ENCODE measurements at regions not wholly inside any gene's neighbourhood (a gene's known extent, or its start where the extent isn't known, plus 50 kb on each side); places are given as distances from the start of the nearest gene placed in this dataset.

GRCh38 chr5:165723931-165724330, 2218.5 kb downstream of the MAT2B start:
- in situ Hi-C loops (cut with MboI; ENCODE audit: low pct_ligation_motif_present in 1 of 4, low pct_unique_long_range_greater_than_20kb in 1 of 4, low sequenced_read_pairs in 3 of 4): no loop called here
- no peaks in the 10 kb centered on the region for H3K36me3 ChIP-seq
- WGBS, 2 donors (ENCODE audit: low coverage in 1 of 2): 77 to 78% methylated on average over 4 to 5 of the region's 5 CpGs
- no peaks in the 10 kb centered on the region for H3K9me3 ChIP-seq
- no peak for TF ChIP-seq POLR2AphosphoS5 (IDR thresholded peaks at IDR 0.05)
- TF ChIP-seq CTCF (IDR thresholded peaks at IDR 0.05): no peak
- H3K4me3 ChIP-seq: no peak overlapping the region
- DNase-seq: no peak
- no peak overlapping the region for H3K27ac ChIP-seq
- intact Hi-C loops (cut with DNase I; ENCODE audit: low total_unique reads): no loop called here
- H3K4me1 ChIP-seq: no peaks in the 10 kb centered on the region
- H3K27me3 ChIP-seq: no peaks in the 10 kb centered on the region

GRCh38 chr5:165728425-165728824, 2223.0 kb downstream of the MAT2B start:
- no peaks in the 10 kb centered on the region for H3K36me3 ChIP-seq
- in situ Hi-C loops (cut with MboI; ENCODE audit: low pct_ligation_motif_present in 1 of 4, low pct_unique_long_range_greater_than_20kb in 1 of 4, low sequenced_read_pairs in 3 of 4): no loop called here
- no peaks in the 10 kb centered on the region for H3K4me1 ChIP-seq
- WGBS, 2 donors (ENCODE audit: low coverage in 1 of 2): 91 to 95% methylated on average over 2 of the region's 2 CpGs
- H3K27me3 ChIP-seq: no peaks in the 10 kb centered on the region
- H3K9me3 ChIP-seq: peaks cover 0 to 6% of the 10 kb centered on the region in 2 donors
- intact Hi-C loops (cut with DNase I; ENCODE audit: low total_unique reads): no loop called here
- no peak overlapping the region for H3K27ac ChIP-seq
- H3K4me3 ChIP-seq: no peak overlapping the region
- no peak for TF ChIP-seq CTCF (IDR thresholded peaks at IDR 0.05)
- no peak for TF ChIP-seq POLR2AphosphoS5 (IDR thresholded peaks at IDR 0.05)
- DNase-seq: no peak

- no peak overlapping the region for H3K27ac ChIP-seq
- DNase-seq: no peak
- TF ChIP-seq CTCF (IDR thresholded peaks at IDR 0.05) (no peak), POLR2AphosphoS5 (IDR thresholded peaks at IDR 0.05) (no peak), EP300 (IDR thresholded peaks at IDR 0.05; ENCODE audit: low read depth) (no peak), POLR2A (IDR thresholded peaks at IDR 0.05) (no peak)
- peaks cover 0 to 6% of the 10 kb centered on the region in 2 donors for H3K9me3 ChIP-seq
- H3K4me3 ChIP-seq: no peak overlapping the region
- no peaks in the 10 kb centered on the region for H3K36me3 ChIP-seq
- intact Hi-C loops (cut with DNase I; ENCODE audit: low total_unique reads) (no loop called here), in situ Hi-C loops (cut with MboI; ENCODE audit: low pct_ligation_motif_present in 1 of 4, low pct_unique_long_range_greater_than_20kb in 1 of 4, low sequenced_read_pairs in 3 of 4) (no loop called here)
- WGBS, 2 donors (ENCODE audit: low coverage in 1 of 2): 65% methylated on average over 1 of the region's 1 CpG; no CpG with 5 or more reads in 1 of the 2 donors
- no peaks in the 10 kb centered on the region for H3K4me1 ChIP-seq
- no peaks in the 10 kb centered on the region for H3K27me3 ChIP-seq
These were observed 2230.0 kb downstream of the MAT2B start for GRCh38 chr5:165735388-165735787.

- no peak overlapping the region for H3K4me3 ChIP-seq
- no peaks in the 10 kb centered on the region for H3K4me1 ChIP-seq
- no peak overlapping the region for H3K27ac ChIP-seq
- 74 to 75% methylated on average over 8 of the region's 8 CpGs for WGBS, 2 donors (ENCODE audit: low coverage in 1 of 2)
- no peak for DNase-seq
- H3K9me3 ChIP-seq: no peaks in the 10 kb centered on the region
- in situ Hi-C loops (cut with MboI; ENCODE audit: low pct_ligation_motif_present in 1 of 4, low pct_unique_long_range_greater_than_20kb in 1 of 4, low sequenced_read_pairs in 3 of 4): no loop called here
- no peaks in the 10 kb centered on the region for H3K27me3 ChIP-seq
- intact Hi-C loops (cut with DNase I; ENCODE audit: low total_unique reads): no loop called here
- TF ChIP-seq POLR2A (IDR thresholded peaks at IDR 0.05) (no peak), POLR2AphosphoS5 (IDR thresholded peaks at IDR 0.05) (no peak), CTCF (IDR thresholded peaks at IDR 0.05) (no peak), EP300 (IDR thresholded peaks at IDR 0.05; ENCODE audit: low read depth) (no peak)
- H3K36me3 ChIP-seq: no peaks in the 10 kb centered on the region
These were observed 2233.8 kb downstream of the MAT2B start for GRCh38 chr5:165739079-165739741.

Measured in transverse colon (tissue), 4 donors.